ENCODE measurements at regions not wholly inside any gene's neighbourhood (a gene's known extent, or its start where the extent isn't known, plus 50 kb on each side); places are given as distances from the start of the nearest gene placed in this dataset.

GRCh38 chr4:19780871-19781270 lies 470.8 kb upstream of the SLIT2 start:
- DNase-seq (ENCODE audit: low read depth), result no peak

GRCh38 chr4:19776929-19777328 lies 474.8 kb upstream of the SLIT2 start:
- peak; percentile 67 for DNase-seq (ENCODE audit: low read depth)

DNA sequence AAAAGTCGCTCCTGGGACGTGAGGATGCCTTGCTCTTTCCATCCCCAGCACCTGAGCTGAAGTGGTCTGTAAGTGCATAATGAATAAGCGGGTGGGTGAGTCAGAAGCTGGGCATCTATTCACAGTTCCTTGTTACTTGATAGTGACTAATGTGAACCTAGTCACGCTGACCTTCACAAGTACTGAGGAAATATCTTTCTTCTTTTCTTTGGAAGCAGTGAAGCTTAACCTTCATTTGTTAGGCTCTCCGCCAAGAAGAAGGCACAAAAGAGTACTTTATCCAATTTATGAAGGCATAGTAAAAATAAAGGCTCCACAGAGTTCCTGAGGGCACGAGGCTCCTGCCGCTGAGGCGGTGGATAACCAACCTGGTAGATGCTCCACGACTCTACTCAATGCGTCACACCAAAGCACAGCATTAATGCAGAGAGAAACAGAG lies 475.7 kb upstream of the SLIT2 start:
- peak; percentile 95 for DNase-seq (ENCODE audit: low read depth)

GRCh38 chr4:19774690-19775256 lies 476.9 kb upstream of the SLIT2 start:
- no peak for DNase-seq (ENCODE audit: low read depth)

GRCh38 chr4:19772581-19772980 lies 479.1 kb upstream of the SLIT2 start:
- peak; percentile 8 for DNase-seq (ENCODE audit: low read depth)

DNA sequence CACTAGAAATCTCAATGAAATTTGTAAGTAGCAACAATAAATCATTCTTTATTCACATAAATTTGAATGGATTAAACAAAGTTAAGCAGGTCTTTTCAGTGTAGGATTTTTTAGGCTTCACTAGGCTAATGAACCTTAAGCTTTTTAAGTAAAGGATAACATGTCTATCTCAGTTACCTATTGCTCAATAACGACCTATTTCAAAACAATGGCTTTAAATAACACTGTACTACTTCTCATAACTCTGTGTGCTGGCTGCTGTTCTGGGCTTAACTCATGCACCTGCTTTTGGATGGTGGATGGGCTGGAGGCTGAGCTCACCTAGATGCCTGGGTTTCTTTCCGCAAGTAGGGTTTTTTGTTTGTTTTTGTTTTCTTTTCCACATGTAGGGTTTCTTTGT lies 495.0 kb upstream of the SLIT2 start:
- DNase-seq (ENCODE audit: low read depth), result peak; percentile 55

DNA sequence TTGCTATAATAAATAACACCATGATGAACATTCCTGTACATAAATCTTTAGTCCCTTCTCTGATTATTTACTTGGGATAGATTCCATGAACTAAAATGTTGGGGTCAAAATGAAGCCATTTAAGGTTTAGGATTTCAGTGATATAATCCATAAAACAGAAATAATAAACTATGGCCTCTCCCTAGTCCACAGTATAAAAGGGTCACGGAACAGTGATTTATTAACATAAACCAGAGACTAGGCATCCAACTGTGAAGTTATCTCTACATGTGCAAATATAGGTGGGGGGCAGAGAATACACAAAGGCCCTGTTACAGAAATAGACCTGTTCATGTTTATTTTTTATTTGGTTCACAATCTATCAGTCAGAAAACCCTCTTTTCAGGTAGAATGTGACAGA lies 499.1 kb upstream of the SLIT2 start:
- DNase-seq (ENCODE audit: low read depth), result no peak

- peak; percentile 93 for DNase-seq (ENCODE audit: low read depth)
These were observed 502.9 kb upstream of the SLIT2 start for GRCh38 chr4:19748519-19749479.

GRCh38 chr4:19746377-19746776 lies 505.3 kb upstream of the SLIT2 start:
- no peak for DNase-seq (ENCODE audit: low read depth)

GRCh38 chr4:19743115-19743638 lies 508.5 kb upstream of the SLIT2 start:
- no peak for DNase-seq (ENCODE audit: low read depth)

GRCh38 chr4:19739101-19739651 lies 512.5 kb upstream of the SLIT2 start:
- DNase-seq (ENCODE audit: low read depth), result peak; percentile 98

DNA sequence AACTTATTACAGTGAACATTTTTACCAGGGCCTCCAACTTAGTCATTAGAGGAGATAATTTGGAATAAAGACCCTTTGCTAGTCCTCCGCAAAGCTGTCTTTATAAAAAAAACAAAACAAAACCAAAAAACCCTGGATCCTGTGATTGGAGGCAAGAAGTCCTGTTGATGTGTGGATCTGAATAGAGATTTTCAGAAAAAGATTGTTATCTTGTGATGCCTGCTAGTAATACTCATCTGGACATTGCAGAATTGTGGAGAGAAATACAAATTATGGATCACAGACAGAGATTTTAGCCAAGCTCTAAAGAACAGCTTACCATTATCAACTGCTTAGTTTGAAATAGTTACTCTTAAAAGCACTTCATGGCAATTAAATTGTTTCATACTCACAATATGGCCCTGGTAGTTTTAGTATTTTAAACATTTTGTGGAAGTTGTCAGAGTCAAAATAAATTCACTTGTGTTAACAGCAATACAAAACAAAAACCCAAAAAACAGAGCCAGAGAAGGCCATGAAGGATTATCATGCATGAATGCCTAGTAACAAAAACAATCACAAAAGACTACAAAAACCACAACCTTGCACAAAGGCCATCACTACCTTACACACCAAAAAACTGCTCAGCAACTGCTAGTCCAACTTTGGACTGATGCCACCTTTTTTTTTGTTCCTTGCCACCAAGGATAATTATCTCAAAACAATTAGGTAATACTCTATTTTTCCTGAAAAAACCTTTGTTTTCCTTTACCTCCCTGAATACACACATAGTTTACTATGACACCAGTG lies 514.5 kb upstream of the SLIT2 start:
- no peak for DNase-seq (ENCODE audit: low read depth)

- DNase-seq (ENCODE audit: low read depth), result peak; percentile 72
These were observed 516.7 kb upstream of the SLIT2 start for GRCh38 chr4:19735012-19735411.

DNA sequence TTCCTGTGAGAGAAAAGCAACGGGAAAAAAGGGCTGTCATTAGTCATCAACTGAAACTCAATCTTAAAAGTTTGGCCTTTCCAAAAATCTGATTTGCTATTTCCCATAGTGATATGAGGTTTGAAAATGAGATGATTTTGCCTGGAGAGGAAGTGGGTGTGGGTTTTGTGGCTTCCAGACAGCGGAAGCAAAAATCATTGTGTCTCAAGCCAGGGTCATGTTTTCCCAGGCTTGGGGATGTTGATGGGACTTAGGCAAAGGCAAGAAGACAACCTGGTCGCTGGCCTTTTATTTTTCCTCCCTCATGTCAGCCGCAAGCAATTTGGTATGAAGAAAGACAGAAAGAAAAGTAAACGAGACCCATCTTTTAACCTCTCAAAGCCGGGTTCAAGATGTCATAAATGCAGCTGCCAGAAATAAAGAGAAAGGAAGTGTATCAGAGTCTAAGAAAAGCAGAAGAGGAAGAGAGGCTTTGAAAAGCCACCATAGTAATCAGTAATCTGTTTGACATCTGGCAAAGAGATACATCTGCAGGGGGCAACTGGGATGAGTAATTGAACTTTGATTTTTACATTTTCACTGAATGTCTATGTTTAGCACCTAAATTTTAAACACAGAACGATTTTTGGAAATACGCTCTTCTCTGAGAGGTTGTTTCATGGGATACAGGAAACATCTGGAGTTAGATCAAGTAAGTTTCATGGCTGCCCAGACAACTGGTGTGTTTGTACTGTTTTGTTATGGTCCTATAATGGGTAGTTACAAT lies 521.6 kb upstream of the SLIT2 start:
- peak; percentile 74 for DNase-seq (ENCODE audit: low read depth)

DNA sequence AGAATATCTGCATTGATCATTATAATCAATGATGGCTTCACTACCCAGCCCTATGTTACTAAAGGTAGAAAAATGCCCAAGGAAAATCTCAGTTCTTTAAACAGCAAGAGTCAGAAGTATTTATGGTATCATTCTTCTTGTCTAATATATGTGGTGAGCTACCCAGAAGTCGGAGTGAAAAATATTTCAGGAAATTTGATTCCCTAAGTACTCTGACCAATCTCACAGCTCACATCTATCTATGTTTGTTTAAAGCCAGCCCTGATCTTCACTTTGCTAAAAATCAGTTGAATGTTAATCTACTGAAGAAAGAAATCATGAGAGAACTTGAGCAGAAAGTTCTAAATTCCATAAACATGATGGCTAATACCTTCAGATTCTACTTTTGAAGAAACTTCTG lies 522.9 kb upstream of the SLIT2 start:
- peak; percentile 75 for DNase-seq (ENCODE audit: low read depth)

DNA sequence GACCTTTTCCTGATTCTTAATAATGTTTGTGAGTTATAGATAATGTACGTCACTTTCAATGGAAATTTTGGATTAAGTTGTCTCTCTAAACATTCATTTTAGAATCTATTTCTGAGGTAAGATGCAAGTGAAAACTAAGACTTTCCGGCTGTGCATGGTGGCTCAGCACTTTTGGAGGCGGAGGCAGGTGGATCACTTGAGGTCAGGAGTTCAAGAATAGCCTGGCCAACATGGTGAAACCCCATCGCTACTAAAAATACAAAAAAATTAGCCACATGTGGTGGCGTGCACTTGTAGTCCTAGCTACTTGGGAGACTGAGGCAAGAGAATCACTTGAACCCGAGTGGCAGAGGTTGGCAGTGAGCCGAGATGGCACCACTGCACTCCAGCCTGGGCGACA lies 524.6 kb upstream of the SLIT2 start:
- DNase-seq (ENCODE audit: low read depth), result no peak

GRCh38 chr4:19725130-19725529 lies 526.6 kb upstream of the SLIT2 start:
- peak; percentile 72 for DNase-seq (ENCODE audit: low read depth)

DNA sequence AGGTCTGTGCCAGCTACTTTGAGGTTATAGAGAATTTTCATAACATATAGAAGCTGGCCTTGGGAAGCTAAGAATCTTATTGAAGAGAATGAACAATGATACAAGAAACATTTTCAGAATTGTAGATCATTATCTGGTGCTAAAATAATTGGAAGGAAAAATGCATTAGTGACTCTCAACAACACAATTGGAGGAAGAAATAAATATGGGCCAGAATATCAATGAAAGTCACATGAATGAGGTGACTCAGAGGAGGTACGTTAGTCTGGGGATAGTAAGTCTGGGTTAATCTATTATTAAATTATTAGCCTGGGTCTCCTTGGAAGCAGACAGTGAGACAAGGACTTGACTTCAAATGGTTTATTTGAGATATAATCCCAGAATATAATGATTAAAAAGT lies 529.3 kb upstream of the SLIT2 start:
- no peak for DNase-seq (ENCODE audit: low read depth)

DNA sequence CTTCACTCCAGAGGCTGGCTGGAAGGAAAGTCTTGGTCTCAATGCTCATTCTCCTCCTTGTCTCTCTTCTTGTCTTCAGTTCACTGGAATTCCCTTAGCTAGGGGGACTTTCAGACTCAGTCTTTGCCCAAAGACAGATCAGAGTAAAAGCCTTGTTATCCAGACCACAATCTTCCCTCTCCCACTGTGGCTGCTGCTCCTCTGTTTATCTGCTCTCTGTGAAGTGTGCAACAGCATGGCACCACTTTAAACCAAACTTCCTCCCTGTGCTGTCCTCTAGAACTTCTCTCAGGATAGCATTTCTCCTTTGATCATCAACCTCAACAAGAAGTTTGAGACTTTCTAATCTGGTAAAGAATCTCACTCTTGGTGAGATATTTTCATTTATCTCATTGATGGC lies 530.1 kb upstream of the SLIT2 start:
- DNase-seq (ENCODE audit: low read depth), result no peak

- no peak for DNase-seq (ENCODE audit: low read depth)
These were observed 531.1 kb upstream of the SLIT2 start for GRCh38 chr4:19720610-19721009.

DNA sequence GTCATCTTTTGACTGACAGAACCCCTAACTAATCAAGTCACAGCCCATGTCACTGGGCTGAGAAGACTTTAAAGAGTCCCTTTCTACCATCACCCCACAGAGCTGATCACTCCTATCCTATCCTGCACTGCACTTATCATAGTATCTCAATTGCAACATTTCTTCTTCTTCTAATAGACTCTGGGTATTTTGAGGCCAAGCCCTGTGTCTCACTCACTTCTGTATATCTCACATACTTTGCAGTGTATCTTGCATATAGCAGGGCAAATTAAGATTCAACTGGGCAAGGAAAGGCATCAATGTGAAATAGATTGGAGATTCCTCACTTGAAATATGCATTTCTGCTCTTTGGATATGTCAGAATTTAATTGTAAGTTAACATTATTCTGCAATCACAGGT lies 531.5 kb upstream of the SLIT2 start:
- no peak for DNase-seq (ENCODE audit: low read depth)

Measured in iris pigment epithelial cell (primary cell).